Muscle layer of duodenum (tissue), 2 donors: ENCODE measurements at regions not wholly inside any gene's neighbourhood (a gene's known extent, or its start where the extent isn't known, plus 50 kb on each side); places are given as distances from the start of the nearest gene placed in this dataset.

Source experiments
- H3K27ac ChIP-seq: one replicate; pipeline ENCODE4 v1.7.0; 2013; ENCODE audit warnings: mild to moderate bottlenecking, low read length
- H3K27me3 ChIP-seq: one replicate; pipeline ENCODE4 v1.7.0; 2013; ENCODE audit warnings: low read depth, mild to moderate bottlenecking, control low read depth, low read length
- H3K36me3 ChIP-seq, 2 donors: one replicate each; pipeline ENCODE4 v1.7.0; 2013; ENCODE audit warnings: low read length in 2 of 2, control low read depth in 1 of 2, mild to moderate bottlenecking in 1 of 2; ENCODE audit not compliant: insufficient read depth in 2 of 2, control insufficient read depth in 1 of 2
- H3K4me1 ChIP-seq, 2 donors: one replicate each; pipeline ENCODE4 v1.7.0; 2013; ENCODE audit warnings: low read length in 2 of 2, mild to moderate bottlenecking in 2 of 2, control low read depth in 1 of 2, moderate library complexity in 1 of 2; ENCODE audit not compliant: insufficient read depth in 2 of 2, control insufficient read depth in 1 of 2
- H3K4me3 ChIP-seq, 2 donors: one replicate each; pipeline ENCODE4 v1.7.0; 2013; ENCODE audit warnings: low read length in 2 of 2, low read depth in 1 of 2, mild to moderate bottlenecking in 1 of 2
- H3K9me3 ChIP-seq, 2 donors: one replicate each; pipeline ENCODE4 v1.7.0; 2013; ENCODE audit warnings: low read length in 2 of 2, control low read depth in 1 of 2, mild to moderate bottlenecking in 1 of 2; ENCODE audit not compliant: control insufficient read depth in 1 of 2
- donor health status: healthy.

DNA sequence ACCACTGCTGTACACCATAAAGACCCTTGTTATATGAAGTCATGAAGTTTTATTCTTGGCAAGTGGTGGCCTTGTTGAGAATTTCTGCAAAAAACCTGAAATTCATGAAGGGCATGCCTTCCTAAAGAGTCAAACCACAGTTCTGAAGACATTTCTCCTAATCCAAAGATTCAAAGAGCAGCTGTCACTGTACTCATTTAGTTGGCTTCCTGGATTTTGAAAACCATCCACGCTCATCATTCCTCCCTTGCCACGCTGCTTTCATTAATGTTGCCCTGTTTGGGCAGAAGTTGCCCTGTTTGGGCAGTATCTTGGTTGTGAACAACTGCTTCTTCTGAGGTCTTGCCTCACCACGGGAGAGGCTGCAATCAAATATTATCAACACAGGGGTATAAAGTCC, 560.3 kb upstream of the TLE4 start:
- Histone ChIP-seq H3K4me1 (peaks cover 0 to 6% of the 10 kb centered on the region in 2 donors), H3K36me3 (no peaks in the 10 kb centered on the region), H3K27me3 (no peaks in the 10 kb centered on the region), H3K27ac (no peak overlapping the region), H3K4me3 (no peak overlapping the region), H3K9me3 (no peaks in the 10 kb centered on the region)

DNA sequence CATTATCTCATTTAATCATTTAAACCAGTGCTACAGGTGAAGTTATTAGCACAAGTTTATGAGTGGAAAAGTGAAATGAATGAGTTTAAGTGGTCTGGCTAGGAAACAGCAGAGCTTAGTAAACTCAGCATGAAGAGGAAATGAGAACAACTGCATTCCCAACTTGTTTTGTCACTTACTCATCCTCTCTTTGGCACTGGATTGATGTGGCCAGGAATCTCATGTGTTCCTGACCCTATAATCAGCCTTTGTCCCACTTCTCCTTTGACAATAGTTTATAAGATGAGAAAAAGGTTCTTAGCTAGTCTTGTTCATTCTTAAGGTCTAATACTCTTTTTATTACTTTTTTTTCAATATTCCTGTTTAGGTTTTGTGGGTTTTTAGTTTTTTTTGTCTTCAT, 559.2 kb upstream of the TLE4 start:
- H3K27me3 ChIP-seq: no peaks in the 10 kb centered on the region
- H3K36me3 ChIP-seq: no peaks in the 10 kb centered on the region
- peaks cover 0 to 6% of the 10 kb centered on the region in 2 donors for H3K4me1 ChIP-seq
- no peak overlapping the region for H3K27ac ChIP-seq
- H3K4me3 ChIP-seq: no peak overlapping the region
- H3K9me3 ChIP-seq: no peaks in the 10 kb centered on the region

DNA sequence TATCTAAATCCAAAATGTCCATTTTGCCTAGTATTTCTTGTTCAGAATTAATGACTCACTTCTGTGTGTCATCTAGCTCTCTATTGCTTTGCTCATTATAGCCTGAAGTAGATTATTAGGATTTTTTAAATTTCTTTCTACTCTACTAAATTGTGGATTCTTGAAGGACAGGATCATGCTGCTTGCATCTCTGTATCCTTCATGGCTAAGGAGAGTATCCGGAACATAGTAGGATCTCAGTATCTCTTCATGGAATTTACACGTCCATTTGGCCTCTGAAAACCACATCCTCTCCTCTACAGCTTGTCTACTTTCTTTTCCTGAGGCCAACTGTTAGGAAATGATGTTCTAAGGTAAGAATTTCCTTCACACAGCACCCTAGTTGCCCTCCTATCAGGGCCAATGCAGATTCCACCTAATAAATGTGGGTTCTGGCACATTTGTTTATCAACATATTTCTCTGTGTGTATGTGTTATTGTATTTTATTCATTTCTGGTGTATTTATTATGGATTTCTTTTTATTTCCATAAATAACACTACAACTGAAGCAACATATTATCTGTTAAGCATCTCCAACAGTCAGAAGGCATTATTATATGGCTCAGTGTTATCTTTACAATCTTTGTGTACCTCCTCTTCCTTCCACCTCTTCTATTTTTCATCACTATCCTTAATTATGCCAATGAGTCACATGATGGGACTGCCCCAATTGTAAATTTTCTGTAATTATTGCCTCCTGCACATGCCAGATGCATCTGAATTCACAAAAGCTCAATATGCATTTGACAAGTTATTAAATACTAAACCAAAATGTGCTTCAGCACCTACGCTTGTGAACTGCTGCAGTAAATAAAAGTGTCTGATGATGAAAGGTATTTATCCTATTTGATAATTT, 557.8 kb upstream of the TLE4 start:
- no peaks in the 10 kb centered on the region for H3K36me3 ChIP-seq
- H3K4me3 ChIP-seq: no peak overlapping the region
- no peaks in the 10 kb centered on the region for H3K27me3 ChIP-seq
- no peak overlapping the region for H3K27ac ChIP-seq
- no peaks in the 10 kb centered on the region for H3K9me3 ChIP-seq
- H3K4me1 ChIP-seq: peaks cover 0 to 6% of the 10 kb centered on the region in 2 donors

DNA sequence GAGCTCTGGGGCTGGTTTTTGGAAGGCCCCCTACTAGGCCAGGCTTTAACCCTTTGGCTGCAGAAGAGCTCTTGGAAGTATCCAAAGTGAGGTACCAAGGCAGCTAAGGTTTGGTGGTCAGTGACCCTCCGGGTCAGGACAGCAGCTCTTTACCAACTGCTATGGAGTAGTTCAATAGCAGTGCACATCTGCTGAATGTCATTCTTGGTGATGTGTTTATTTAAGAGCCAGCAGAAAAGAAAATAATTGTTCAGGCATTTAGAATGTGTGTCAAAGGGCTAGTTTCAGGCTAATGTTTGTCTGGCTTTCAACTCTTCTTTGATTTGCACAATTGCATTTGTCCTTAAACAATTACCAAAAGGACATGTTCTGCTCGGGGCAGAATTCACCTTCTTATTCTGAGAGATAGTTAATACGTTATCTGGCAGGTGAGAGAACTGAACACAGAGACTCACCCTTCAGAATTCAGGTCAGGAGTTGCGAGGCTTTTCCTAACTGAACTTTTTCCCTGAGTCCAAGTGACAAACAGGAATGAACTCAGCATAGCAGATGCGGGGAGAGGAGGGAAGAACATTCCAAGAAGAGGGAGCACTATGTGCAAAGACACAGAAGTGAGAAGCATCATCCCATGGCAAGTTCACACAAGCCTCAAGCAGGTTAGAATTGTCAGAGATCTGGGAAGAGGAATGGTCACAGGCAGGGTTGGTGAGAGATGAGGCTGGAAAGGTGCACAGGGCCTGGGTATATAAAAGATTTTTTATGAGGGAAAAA, 556.7 kb upstream of the TLE4 start:
- no peaks in the 10 kb centered on the region for H3K36me3 ChIP-seq
- H3K27ac ChIP-seq: no peak overlapping the region
- no peaks in the 10 kb centered on the region for H3K9me3 ChIP-seq
- H3K27me3 ChIP-seq: no peaks in the 10 kb centered on the region
- no peak overlapping the region for H3K4me3 ChIP-seq
- H3K4me1 ChIP-seq: peaks cover 0 to 6% of the 10 kb centered on the region in 2 donors

DNA sequence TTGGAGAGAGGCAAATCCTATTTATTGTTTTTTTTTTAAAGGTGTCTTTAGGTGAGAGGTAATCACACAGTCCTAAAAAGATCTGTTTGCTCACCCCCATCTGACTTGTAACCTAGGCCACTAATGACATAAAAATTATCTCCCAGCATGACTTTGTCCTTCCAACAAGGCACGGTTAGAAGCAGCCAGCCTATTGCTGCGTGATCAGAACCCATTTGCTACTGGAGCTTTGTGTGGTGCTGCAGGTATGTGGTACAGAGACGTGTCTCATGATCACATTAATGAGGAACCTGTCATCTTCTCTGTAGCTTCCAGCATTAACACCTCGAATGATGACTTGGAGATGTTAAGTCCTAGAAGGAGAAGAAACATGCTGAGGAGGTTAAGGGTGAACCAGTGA, 555.8 kb upstream of the TLE4 start:
- H3K27me3 ChIP-seq: no peaks in the 10 kb centered on the region
- no peak overlapping the region for H3K4me3 ChIP-seq
- no peaks in the 10 kb centered on the region for H3K36me3 ChIP-seq
- no peak overlapping the region for H3K27ac ChIP-seq
- H3K4me1 ChIP-seq: peaks cover 0 to 6% of the 10 kb centered on the region in 2 donors
- no peaks in the 10 kb centered on the region for H3K9me3 ChIP-seq

DNA sequence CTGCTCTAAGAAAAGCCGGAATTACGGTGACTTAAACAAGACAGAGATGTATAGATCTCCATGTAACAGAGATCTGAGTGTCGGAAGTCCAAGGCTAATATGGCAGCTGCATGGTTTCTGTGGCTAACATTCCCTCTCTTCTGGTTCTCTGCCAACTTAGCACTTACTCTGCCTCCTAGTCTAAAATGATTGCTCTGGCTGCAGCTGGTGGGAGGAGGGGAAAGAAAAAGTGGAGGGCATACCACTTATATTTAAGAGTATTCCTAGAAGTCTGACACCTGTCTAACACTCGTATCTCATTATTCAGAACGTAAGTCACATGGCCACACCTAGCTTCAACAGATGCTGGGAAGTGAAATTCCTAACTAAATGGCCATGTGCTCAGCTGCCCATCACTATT, 551.5 kb upstream of the TLE4 start:
- no peak overlapping the region for H3K4me3 ChIP-seq
- no peaks in the 10 kb centered on the region for H3K36me3 ChIP-seq
- no peaks in the 10 kb centered on the region for H3K9me3 ChIP-seq
- H3K4me1 ChIP-seq: peaks cover 0 to 1% of the 10 kb centered on the region in 2 donors
- no peak overlapping the region for H3K27ac ChIP-seq
- no peaks in the 10 kb centered on the region for H3K27me3 ChIP-seq

DNA sequence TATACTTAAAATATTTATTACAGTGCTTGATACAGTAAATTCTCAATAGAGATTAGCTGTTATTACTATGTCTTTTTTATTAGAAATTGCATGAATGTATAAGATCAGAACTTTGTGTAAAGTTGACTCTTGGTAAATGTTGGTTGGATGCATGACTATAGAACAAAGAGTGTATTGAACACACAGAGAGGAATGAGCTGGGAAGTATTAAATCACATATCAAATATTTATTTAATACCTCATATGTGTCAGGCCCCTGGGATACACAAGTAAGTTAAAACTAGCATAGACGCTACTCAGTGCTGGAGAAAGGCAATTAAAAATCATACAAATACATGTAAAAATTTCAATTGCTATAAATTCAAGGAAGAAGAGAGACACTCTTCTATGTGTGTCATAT, 550.7 kb upstream of the TLE4 start:
- no peak overlapping the region for H3K4me3 ChIP-seq
- H3K9me3 ChIP-seq: no peaks in the 10 kb centered on the region
- H3K27me3 ChIP-seq: no peaks in the 10 kb centered on the region
- H3K36me3 ChIP-seq: no peaks in the 10 kb centered on the region
- H3K4me1 ChIP-seq: no peaks in the 10 kb centered on the region
- no peak overlapping the region for H3K27ac ChIP-seq

DNA sequence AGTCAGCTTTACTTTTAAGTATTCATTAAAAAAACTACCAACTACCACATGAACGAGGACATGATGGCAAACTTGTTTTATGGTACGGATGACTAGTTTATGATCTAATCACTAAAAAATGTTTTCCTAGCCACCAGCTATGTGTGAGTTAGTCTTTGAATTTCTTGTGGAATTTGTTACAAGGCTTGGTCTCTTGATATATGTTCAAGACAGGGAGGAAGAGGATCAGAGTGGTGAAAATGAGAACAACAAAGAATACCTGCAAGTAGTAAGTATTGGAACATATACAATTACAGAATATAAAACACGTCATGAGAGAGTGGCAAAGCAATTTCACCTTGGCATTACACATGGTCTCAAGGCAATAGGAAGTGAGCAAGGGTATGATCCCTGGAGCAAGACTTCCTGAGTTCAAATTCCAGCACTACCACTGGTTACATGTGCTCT, 548.6 kb upstream of the TLE4 start:
- no peak overlapping the region for H3K27ac ChIP-seq
- H3K9me3 ChIP-seq: no peaks in the 10 kb centered on the region
- H3K4me3 ChIP-seq: no peak overlapping the region
- no peaks in the 10 kb centered on the region for H3K36me3 ChIP-seq
- H3K27me3 ChIP-seq: no peaks in the 10 kb centered on the region
- H3K4me1 ChIP-seq: no peaks in the 10 kb centered on the region

DNA sequence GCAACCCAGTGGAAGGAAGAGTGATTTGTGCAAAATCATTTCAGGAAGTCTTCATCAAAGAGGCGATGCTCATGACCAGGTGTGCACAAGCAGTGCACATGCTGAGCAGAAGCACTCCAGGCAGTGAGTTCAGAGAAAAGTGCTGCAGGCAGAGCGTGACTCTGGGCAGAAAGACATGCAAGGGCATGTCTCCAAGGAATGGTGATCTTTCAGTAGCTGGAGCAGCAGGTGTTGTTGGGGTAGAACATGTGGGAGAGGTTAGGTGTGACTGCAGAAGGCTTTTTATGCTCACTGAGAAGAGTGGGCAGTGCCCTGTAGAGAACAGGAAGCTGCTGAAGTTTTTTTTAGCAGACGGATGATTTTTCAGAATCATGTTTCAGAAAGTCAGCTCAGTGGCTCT, 545.4 kb upstream of the TLE4 start:
- no peaks in the 10 kb centered on the region for H3K4me1 ChIP-seq
- H3K27me3 ChIP-seq: no peaks in the 10 kb centered on the region
- no peaks in the 10 kb centered on the region for H3K36me3 ChIP-seq
- no peak overlapping the region for H3K27ac ChIP-seq
- no peaks in the 10 kb centered on the region for H3K9me3 ChIP-seq
- H3K4me3 ChIP-seq: no peak overlapping the region

DNA sequence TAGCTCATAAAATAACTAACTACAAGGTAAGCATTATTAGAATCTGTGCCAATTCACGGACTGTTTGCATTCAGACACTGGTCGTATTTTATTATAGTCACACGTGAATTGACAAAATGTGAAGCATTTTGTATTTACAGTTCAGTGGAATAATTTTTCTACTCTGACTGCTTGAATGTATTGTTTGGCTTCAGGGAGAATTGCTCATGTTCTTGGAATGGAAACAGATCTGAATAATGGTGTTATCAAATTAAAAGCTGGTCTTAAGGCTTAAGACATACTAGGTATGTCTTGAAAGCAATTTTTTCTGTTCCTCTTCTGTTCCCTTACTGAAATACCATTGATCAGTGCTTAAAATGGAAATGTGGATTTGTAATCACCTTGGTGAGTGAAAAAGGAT, 543.7 kb upstream of the TLE4 start:
- H3K9me3 ChIP-seq: peaks cover 0 to 3% of the 10 kb centered on the region in 2 donors
- H3K4me1 ChIP-seq: no peaks in the 10 kb centered on the region
- H3K27me3 ChIP-seq: no peaks in the 10 kb centered on the region
- H3K36me3 ChIP-seq: no peaks in the 10 kb centered on the region
- no peak overlapping the region for H3K4me3 ChIP-seq
- H3K27ac ChIP-seq: no peak overlapping the region

DNA sequence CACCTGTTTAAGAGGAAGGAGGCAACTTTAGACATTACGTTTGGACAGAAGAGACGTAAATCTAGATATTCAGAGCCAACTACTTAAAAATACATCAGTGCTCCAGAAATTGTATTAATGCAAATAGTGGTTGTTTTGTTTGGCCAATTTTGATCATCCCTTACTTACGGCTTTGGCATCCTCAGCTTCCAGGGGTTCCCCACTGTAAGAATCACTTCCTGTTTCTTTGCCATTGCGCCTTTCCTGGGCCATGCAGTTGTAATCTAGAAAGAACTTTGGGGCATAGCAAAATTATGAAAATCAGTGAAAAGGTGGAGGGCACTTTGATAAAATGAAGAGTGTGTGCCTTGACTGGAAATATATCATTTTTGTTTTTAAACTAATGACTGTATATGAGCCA, 537.2 kb upstream of the TLE4 start:
- Histone ChIP-seq H3K36me3 (no peaks in the 10 kb centered on the region), H3K9me3 (peaks cover 0 to 8% of the 10 kb centered on the region in 2 donors), H3K4me3 (no peak overlapping the region)

More for the DNA sequence above, 537.2 kb upstream of the TLE4 start:
- Histone ChIP-seq H3K27me3 (no peaks in the 10 kb centered on the region), H3K27ac (no peak overlapping the region), H3K4me1 (no peaks in the 10 kb centered on the region)
